Endodermal cell (in vitro differentiated cells): ENCODE measurements at regions not wholly inside any gene's neighbourhood (a gene's known extent, or its start where the extent isn't known, plus 50 kb on each side); places are given as distances from the start of the nearest gene placed in this dataset.

Experiments
- DNase-seq: peaks from one replicate; pipeline ENCODE4 v3.0.0-alpha.2; 2017
- H3K27ac ChIP-seq: 2 replicates; pipeline ENCODE4 v1.5.1; 2013; ENCODE audit warnings: mild to moderate bottlenecking, low read depth, low read length, moderate library complexity
- H3K27me3 ChIP-seq: 2 replicates; pipeline ENCODE4 v1.6.1; 2013; ENCODE audit warnings: mild to moderate bottlenecking, low read length, moderate library complexity; ENCODE audit not compliant: insufficient read depth, control insufficient read depth, poor library complexity, severe bottlenecking
- H3K36me3 ChIP-seq: 2 replicates; pipeline ENCODE4 v1.7.0; 2013; ENCODE audit warnings: mild to moderate bottlenecking, low read length, moderate library complexity; ENCODE audit not compliant: control insufficient read depth, insufficient read depth
- H3K4me1 ChIP-seq: one replicate; pipeline ENCODE4 v1.7.0; 2013; ENCODE audit warnings: low read length; ENCODE audit not compliant: control insufficient read depth, insufficient read depth
- H3K4me3 ChIP-seq: 2 replicates; pipeline ENCODE4 v1.5.1; 2013; ENCODE audit warnings: mild to moderate bottlenecking, low read length, moderate library complexity
- H3K9ac ChIP-seq: 2 replicates; pipeline ENCODE4 v1.6.1; 2013; ENCODE audit warnings: mild to moderate bottlenecking, low read length, moderate library complexity; ENCODE audit not compliant: poor library complexity, severe bottlenecking; ENCODE audit errors: extremely low read depth
- H3K9me3 ChIP-seq: 2 replicates; pipeline ENCODE4 v1.6.1; 2013; ENCODE audit warnings: mild to moderate bottlenecking, low read length, moderate library complexity; ENCODE audit not compliant: control insufficient read depth
- H3K27ac Mint-ChIP-seq: 2 replicates; pipeline ENCODE4 v1.8.0; 2020; ENCODE audit warnings: mixed read lengths
- H3K27me3 Mint-ChIP-seq: 2 replicates; pipeline ENCODE4 v1.8.0; 2021; ENCODE audit warnings: mild to moderate bottlenecking, mixed read lengths; ENCODE audit not compliant: insufficient read depth
- H3K36me3 Mint-ChIP-seq: 2 replicates; pipeline ENCODE4 v1.8.0; 2020; ENCODE audit warnings: low read depth, mixed read lengths
- H3K4me1 Mint-ChIP-seq: 2 replicates; pipeline ENCODE4 v1.8.0; 2020; ENCODE audit warnings: mixed read lengths
- H3K4me3 Mint-ChIP-seq: 2 replicates; pipeline ENCODE4 v1.8.0; 2020; ENCODE audit warnings: mild to moderate bottlenecking, moderate library complexity, mixed read lengths
- H3K9me3 Mint-ChIP-seq: 2 replicates; pipeline ENCODE4 v1.8.0; 2020; ENCODE audit warnings: mild to moderate bottlenecking, mixed read lengths
- WGBS, 2 experiments: methylation state at CpG; one replicate each; pipeline versions ENCODE4 v1.1.5 to v1.1.7; 2013; ENCODE audit warnings: missing lambda C conversion rate in 2 of 2, mixed read lengths in 1 of 2; ENCODE audit not compliant: insufficient coverage in 1 of 2, insufficient read length in 1 of 2; 5-methylcytosine and 5-hydroxymethylcytosine counted together
- TF ChIP-seq, protein P1 (sequence below): fragments of 200-600 bp; sonication (generic); conservative IDR thresholded peaks from 2 replicates; pipeline ENCODE4 v1.5.0; 2021; ENCODE audit warnings: antibody characterized with exemption, mild to moderate bottlenecking

DNA sequence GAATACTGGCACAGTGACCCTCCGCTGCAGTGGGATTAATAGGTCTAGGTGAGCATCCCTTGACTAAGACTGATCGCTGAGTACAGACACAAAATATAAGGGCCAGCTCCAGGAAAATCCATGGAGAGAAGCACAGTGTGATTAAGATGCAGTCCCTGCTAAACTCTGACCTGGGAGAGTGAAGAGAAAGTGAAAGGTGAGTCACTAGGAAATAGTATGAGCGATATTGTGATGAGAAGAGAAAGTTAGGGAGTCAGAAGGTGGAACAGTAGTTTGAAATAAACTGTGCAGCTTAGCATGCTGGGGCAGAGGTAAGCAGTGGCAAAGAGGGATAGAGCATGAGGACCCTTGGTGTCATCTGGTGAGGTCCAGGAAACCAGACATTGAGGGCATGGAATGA, 278.6 kb upstream of the MAP3K7 start:
- Mint-ChIP-seq H3K27me3 (no peaks in the 10 kb centered on the region), H3K36me3 (no peaks in the 10 kb centered on the region), H3K27ac (no peak overlapping the region), H3K4me1 (peaks cover 2% of the 10 kb centered on the region), H3K9me3 (no peaks in the 10 kb centered on the region), H3K4me3 (no peak overlapping the region)
- Histone ChIP-seq H3K36me3 (no peaks in the 10 kb centered on the region), H3K27me3 (no peaks in the 10 kb centered on the region), H3K9me3 (no peaks in the 10 kb centered on the region), H3K4me1 (no peaks in the 10 kb centered on the region), H3K4me3 (no peak overlapping the region), H3K27ac (no peak overlapping the region), H3K9ac (no peak overlapping the region)
- DNase-seq, result no peak
- TF ChIP-seq, protein P1, sequence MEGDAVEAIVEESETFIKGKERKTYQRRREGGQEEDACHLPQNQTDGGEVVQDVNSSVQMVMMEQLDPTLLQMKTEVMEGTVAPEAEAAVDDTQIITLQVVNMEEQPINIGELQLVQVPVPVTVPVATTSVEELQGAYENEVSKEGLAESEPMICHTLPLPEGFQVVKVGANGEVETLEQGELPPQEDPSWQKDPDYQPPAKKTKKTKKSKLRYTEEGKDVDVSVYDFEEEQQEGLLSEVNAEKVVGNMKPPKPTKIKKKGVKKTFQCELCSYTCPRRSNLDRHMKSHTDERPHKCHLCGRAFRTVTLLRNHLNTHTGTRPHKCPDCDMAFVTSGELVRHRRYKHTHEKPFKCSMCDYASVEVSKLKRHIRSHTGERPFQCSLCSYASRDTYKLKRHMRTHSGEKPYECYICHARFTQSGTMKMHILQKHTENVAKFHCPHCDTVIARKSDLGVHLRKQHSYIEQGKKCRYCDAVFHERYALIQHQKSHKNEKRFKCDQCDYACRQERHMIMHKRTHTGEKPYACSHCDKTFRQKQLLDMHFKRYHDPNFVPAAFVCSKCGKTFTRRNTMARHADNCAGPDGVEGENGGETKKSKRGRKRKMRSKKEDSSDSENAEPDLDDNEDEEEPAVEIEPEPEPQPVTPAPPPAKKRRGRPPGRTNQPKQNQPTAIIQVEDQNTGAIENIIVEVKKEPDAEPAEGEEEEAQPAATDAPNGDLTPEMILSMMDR, result no peak
- 91 to 92% methylated on average over 3 of the region's 3 CpGs for WGBS, 2 experiments

DNA sequence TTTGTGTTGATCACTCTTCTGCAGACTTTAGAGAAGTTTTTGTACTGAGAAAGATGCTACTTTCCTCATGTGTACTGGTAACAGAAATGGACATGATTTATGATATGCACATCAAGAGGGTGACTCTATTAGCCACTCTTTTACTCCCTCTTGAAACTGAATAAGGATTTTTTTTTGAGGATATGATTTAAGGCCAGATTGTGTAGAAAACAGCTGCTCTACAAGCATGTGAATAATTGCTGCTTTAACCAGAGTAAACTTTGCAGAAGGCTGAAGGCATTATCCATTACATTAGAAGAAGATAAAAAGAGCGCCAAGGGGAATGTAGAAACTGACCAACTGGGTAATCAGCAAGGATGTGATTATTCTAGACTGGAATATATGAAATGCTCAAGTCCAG, 276.2 kb upstream of the MAP3K7 start:
- no peaks in the 10 kb centered on the region for H3K27me3 Mint-ChIP-seq
- no peaks in the 10 kb centered on the region for H3K36me3 Mint-ChIP-seq

DNA sequence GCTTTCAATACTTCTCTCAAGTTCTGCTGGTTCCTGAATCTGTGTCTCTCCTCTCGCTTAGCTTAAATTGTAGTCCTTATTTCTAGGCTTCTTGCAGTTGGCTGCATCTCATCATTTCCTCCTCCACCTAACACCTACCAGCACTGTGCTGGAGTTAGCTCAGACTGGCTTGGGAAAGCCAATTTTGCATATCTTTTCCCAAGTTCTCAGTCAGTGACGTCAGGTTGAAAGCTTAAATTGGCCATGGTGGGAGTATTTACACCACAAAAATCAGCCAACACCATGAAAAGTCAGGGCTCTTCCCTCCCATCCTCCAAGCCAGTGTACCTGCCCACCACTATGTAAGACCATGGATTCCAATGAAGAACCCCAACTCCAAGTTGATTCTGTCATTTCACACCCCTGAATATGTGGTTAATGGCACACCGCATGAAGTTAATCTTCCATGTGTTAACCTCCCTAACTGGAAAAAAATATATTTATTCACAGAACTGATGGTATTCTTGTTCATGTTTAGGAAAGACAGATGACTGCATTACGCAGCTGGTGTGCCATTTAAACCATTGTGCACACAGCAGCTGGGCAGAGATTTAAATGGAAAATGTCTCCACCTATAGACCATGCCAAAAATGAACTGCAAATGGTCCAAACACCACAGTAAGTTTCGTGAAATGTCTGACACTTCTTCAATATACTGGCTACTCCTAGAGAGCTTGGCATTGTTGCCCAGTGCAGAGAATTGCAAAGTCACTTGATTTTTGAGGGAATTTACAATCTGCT, 274.1 kb upstream of the MAP3K7 start:
- 96 to 100% methylated on average over 2 to 5 of the region's 5 CpGs for WGBS, 2 experiments
- Histone ChIP-seq H3K27me3 (no peaks in the 10 kb centered on the region), H3K9me3 (no peaks in the 10 kb centered on the region), H3K9ac (no peak overlapping the region), H3K4me3 (no peak overlapping the region), H3K4me1 (no peaks in the 10 kb centered on the region), H3K36me3 (no peaks in the 10 kb centered on the region), H3K27ac (no peak overlapping the region)
- H3K27me3 Mint-ChIP-seq, result peaks cover 1% of the 10 kb centered on the region
- TF ChIP-seq, protein P1, result peak; percentile 14
- no peaks in the 10 kb centered on the region for H3K9me3 Mint-ChIP-seq
- peaks cover 2% of the 10 kb centered on the region for H3K4me1 Mint-ChIP-seq
- no peak overlapping the region for H3K27ac Mint-ChIP-seq
- no peak overlapping the region for H3K4me3 Mint-ChIP-seq
- no peak for DNase-seq
- no peaks in the 10 kb centered on the region for H3K36me3 Mint-ChIP-seq

More for the DNA sequence above, 276.2 kb upstream of the MAP3K7 start:
- H3K27ac ChIP-seq, result no peak overlapping the region
- H3K4me3 ChIP-seq, result no peak overlapping the region
- no peaks in the 10 kb centered on the region for H3K9me3 ChIP-seq
- no peaks in the 10 kb centered on the region for H3K27me3 ChIP-seq
- H3K36me3 ChIP-seq, result no peaks in the 10 kb centered on the region
- peaks cover 2% of the 10 kb centered on the region for H3K4me1 Mint-ChIP-seq
- no peaks in the 10 kb centered on the region for H3K9me3 Mint-ChIP-seq
- 100% methylated on average over 1 of the region's 1 CpG for WGBS, 2 experiments
- DNase-seq, result no peak
- no peaks in the 10 kb centered on the region for H3K4me1 ChIP-seq
- no peak overlapping the region for H3K9ac ChIP-seq
- TF ChIP-seq, protein P1, result no peak
- H3K4me3 Mint-ChIP-seq, result no peak overlapping the region
- no peak overlapping the region for H3K27ac Mint-ChIP-seq
